GM13977 (cell line): ENCODE measurements at regions not wholly inside any gene's neighbourhood (a gene's known extent, or its start where the extent isn't known, plus 50 kb on each side); places are given as distances from the start of the nearest gene placed in this dataset.

Experiments used
- DNase-seq: peaks from one replicate; pipeline ENCODE4 v3.0.0; 2012; ENCODE audit warnings: low spot score
- in situ Hi-C: fragments of 300-500 bp; cut with MboI; formaldehyde crosslinking; loops from one replicate; pipeline ENCODE4 v1.12.0; 2022; ENCODE audit warnings: low sequenced_read_pairs, low pct_unique_long_range_greater_than_20kb, mixed read lengths, inconsistent platforms; ENCODE audit not compliant: unreplicated experiment
- TF ChIP-seq, protein P1 (sequence below): IDR thresholded peaks from 2 replicates; pipeline ENCODE4 v1.5.1; 2012; ENCODE audit warnings: mild to moderate bottlenecking, control low read depth; ENCODE audit not compliant: insufficient read depth; ENCODE audit errors: extremely low read depth, missing control alignments

DNA sequence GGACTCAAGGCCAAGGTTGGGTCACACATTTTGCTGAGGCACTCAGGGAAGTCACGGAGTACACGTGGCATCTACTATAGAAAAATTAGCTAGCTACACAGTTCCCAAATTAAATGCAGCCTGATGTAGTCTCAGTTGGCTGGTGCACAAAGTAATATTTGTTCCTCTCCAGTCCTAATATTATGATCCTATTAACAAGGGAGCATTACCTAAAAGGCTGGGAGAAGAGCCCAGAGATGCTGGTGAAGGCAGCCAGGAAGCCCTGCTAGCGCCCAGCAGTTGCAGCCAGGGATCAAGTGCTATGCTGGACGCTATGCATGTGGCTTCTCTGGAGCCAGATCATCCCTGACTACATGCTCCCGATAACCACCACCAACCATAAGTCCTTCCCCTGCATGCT, 88.0 kb upstream of the GSC start:
- TF ChIP-seq, protein P1, sequence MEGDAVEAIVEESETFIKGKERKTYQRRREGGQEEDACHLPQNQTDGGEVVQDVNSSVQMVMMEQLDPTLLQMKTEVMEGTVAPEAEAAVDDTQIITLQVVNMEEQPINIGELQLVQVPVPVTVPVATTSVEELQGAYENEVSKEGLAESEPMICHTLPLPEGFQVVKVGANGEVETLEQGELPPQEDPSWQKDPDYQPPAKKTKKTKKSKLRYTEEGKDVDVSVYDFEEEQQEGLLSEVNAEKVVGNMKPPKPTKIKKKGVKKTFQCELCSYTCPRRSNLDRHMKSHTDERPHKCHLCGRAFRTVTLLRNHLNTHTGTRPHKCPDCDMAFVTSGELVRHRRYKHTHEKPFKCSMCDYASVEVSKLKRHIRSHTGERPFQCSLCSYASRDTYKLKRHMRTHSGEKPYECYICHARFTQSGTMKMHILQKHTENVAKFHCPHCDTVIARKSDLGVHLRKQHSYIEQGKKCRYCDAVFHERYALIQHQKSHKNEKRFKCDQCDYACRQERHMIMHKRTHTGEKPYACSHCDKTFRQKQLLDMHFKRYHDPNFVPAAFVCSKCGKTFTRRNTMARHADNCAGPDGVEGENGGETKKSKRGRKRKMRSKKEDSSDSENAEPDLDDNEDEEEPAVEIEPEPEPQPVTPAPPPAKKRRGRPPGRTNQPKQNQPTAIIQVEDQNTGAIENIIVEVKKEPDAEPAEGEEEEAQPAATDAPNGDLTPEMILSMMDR, result no peak

DNA sequence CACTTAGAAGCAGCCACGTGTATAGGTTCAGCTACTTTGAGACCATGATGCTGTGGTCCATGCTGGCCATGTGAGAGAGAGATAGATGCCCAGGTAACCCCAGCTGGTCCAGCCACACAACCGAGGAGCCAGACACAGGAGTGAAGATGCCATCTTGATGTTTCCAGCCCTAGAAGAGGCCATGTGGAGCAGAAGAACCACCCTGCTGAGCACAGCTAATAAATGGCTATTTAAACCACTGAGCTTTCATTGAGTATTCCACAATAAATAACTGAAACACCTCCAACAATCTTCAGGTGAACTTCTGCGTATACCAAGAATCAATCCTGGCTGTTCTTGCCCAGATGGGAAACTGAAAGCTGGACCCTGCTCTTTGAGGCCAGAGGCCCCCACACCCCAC, 84.0 kb upstream of the GSC start:
- DNase-seq, result no peak
- TF ChIP-seq, protein P1, result no peak
- in situ Hi-C loops, result no loop called here

More for the DNA sequence above, 88.0 kb upstream of the GSC start:
- in situ Hi-C loops, result no loop called here
- no peak for DNase-seq

DNA sequence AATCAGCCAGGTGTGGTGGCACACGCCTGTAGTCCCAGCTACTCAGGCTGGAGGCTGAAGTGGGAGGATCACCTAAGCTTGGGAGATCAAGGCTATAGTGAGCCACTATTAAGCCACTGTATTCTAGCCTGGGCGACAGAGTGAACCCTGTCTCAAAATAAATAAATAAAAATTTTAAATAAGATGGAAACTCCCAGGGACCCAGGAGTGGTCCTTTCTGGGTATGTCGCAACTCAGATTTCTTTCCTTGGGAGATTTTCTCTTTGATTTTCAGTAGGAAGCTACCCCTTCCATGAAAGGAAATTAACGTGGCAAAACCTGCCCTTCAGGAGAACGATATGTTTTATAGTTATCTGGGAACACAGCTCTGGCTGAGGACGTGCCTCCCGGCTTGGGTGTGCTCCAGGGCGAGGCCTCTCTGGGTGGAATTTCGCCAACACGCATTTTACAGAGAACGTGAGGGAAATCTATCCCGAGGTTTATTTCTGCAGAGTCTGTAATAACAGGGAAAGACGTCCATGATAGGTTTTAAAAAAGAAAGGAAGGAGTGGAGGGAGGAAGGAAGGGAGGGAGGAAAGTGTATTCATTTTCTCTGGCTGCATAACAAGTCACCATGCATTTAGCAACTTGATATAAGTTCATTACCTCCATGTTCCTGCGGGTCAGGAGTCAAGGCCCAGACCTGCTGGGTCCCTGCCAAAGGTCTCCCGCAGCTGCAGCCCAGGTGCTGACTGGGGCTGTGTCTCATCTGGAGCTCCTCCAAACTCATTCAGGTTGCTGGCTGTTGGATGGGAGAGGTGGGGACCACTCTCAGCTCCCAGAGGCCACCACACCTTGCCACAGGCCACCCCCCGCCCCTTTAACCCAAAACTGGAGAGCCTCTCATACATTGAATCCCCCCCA, 80.6 kb upstream of the GSC start:
- no peak for DNase-seq
- TF ChIP-seq, protein P1, result no peak
- in situ Hi-C loops, result no loop called here

- DNase-seq, result no peak
- in situ Hi-C loops, result no loop called here
- TF ChIP-seq, protein P1, result no peak
These were observed 74.8 kb upstream of the GSC start for GRCh38 chr14:94844593-94845152.

GRCh38 chr14:94840467-94840866, 70.6 kb upstream of the GSC start:
- no peak for DNase-seq
- TF ChIP-seq, protein P1, result no peak
- in situ Hi-C loops, result no loop called here

DNA sequence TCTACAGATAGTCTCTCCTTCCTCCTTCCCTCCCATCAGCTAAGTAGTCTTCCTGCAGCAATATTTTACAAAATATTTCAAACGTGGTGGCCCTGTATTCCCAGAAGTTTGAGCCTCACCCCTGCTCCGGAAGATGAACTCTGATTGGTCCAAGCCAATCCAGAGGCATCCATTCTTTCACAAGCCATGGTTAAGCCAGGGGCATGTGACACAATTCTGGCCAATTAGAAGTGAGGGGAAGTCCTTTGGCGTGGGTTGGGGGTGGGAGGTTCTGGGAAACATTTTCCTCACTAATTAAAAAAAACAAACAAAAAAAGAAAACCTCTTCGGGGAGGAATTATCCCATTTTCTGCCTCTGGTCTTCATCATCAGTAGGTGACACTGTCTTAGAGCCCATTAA, 69.4 kb upstream of the GSC start:
- in situ Hi-C loops, result no loop called here
- DNase-seq, result no peak
- TF ChIP-seq, protein P1, result no peak
